Heart left ventricle (tissue), 16 donors: ENCODE measurements at regions not wholly inside any gene's neighbourhood (a gene's known extent, or its start where the extent isn't known, plus 50 kb on each side); places are given as distances from the start of the nearest gene placed in this dataset.

Experiments
- ATAC-seq, 4 donors: fragments of 200-7000 bp; cut with Tn5 transposase; one replicate each; pipeline ENCODE4 v1.9.1; 2020 to 2022; ENCODE audit warnings: moderate library complexity in 4 of 4, mild to moderate bottlenecking in 3 of 4, moderate number of reproducible peaks in 1 of 4
- DNase-seq, 5 donors: peaks; one replicate each; pipeline ENCODE4 v3.0.0-alpha.2; 2020
- H3K27ac ChIP-seq, 12 donors: fragments of 200-600 bp; sonication (generic) in 4 of 12; one replicate each; pipeline versions ENCODE4 v1.5.0 to v1.8.0; 2016 to 2022; ENCODE audit warnings: mild to moderate bottlenecking in 2 of 12
- H3K27me3 ChIP-seq, 9 donors: fragments of 200-600 bp; sonication (generic) in 2 of 9; one replicate each; pipeline versions ENCODE4 v1.5.1 to v1.8.0; 2016 to 2022; ENCODE audit warnings: mild to moderate bottlenecking in 3 of 9
- H3K36me3 ChIP-seq, 9 donors: fragments of 200-600 bp; sonication (generic) in 2 of 9; one replicate each; pipeline versions ENCODE4 v1.5.0 to v1.8.0; 2018 to 2022; ENCODE audit warnings: mild to moderate bottlenecking in 2 of 9
- H3K4me1 ChIP-seq, 12 donors: fragments of 200-600 bp; sonication (generic) in 4 of 12; one replicate each; pipeline versions ENCODE4 v1.5.0 to v1.8.0; 2016 to 2022; ENCODE audit warnings: mild to moderate bottlenecking in 3 of 12
- H3K4me3 ChIP-seq, 12 donors: fragments of 200-600 bp; sonication (generic) in 4 of 12; one replicate each; pipeline versions ENCODE4 v1.5.0 to v1.8.0; 2017 to 2022; ENCODE audit warnings: mild to moderate bottlenecking in 9 of 12, moderate library complexity in 4 of 12
- H3K9me3 ChIP-seq, 12 donors: fragments of 200-600 bp; sonication (generic) in 4 of 12; one replicate each; pipeline versions ENCODE4 v1.5.0 to v1.8.0; 2016 to 2022; ENCODE audit warnings: mild to moderate bottlenecking in 1 of 12
- CTCF ChIP-seq, 12 donors: fragments of 200-600 bp; sonication (generic) in 4 of 12; IDR thresholded peaks; one replicate each; pipeline versions ENCODE4 v1.5.0 to v1.8.0; 2018 to 2022; ENCODE audit warnings: antibody characterized with exemption in 12 of 12, mild to moderate bottlenecking in 5 of 12
- POLR2A ChIP-seq, 2 donors: fragments of 450-650 bp; IDR thresholded peaks; one replicate each; pipeline ENCODE4 v1.6.1; 2017; ENCODE audit warnings: antibody characterized with exemption in 2 of 2, mild to moderate bottlenecking in 2 of 2, moderate library complexity in 2 of 2
- WGBS, 4 donors: extraction: QIAGEN DNeasy Blood & Tissue Kit in 2 of 4; methylation state at CpG; one replicate each; pipeline versions ENCODE4 v1.1.5 to v1.1.7; 2013 to 2018; 5-methylcytosine and 5-hydroxymethylcytosine counted together
- intact Hi-C, 10 donors: fragments of 100-400 bp; cut with DNase I; formaldehyde crosslinking; loops; one replicate each; pipeline versions ENCODE4 v1.11.1 to v1.14.2; 2022
- donor health status: ischemic (EF 13 %, LVEDD 7.1; RV severe dilation, severe dysfunction).
- donor health status: healthy with polysubstance abuse.
- donor health status: DM: no; HTN: yes; CAD: no.
- donor health status: DM: no; HTN: no; CAD: no.
- donor health status: ischemic (EF 25% LVEDD 6.9; RV normal size, moderate dysfunction).
- donor health status: ischemic (EF 25% LVEDD 5.7; RV mildly dilated, moderate dysfunction).
- donor health status: healthy.
- donor health status: DM: yes; HTN: yes; CAD: no.
- donor health status: ischemic (EF 35%, LVEDD 5.7; RV mildly dilated, moderate dysfunction).
- donor health status: nonischemic (EF 11% LVEDD 7.7; RV severe dilation, severe dysfunction).
- donor health status: DM: yes; HTN: yes; CAD: no.
- donor health status: PGD.
- donor health status: ischemic (EF 29% LVEDD 5.4; RV normal size, mild dysfunction).
- donor health status: nonischemic (EF 23%, LVEDD 6.1; RV moderate dilation, normal function).

GRCh38 chr14:51160871-51161270 is 66.0 kb upstream of the TRIM9 start:
- intact Hi-C loops: no loop called here
- DNase-seq (no peak), ATAC-seq (no peak)
- WGBS, 4 donors: 56 to 78% (median 74%) methylated on average over 2 of the region's 2 CpGs
- Histone ChIP-seq H3K4me1 (peaks cover 0 to 4% (median 0%) of the 10 kb centered on the region in 12 donors), H3K27ac (no peak overlapping the region), H3K9me3 (no peaks in the 10 kb centered on the region), H3K4me3 (no peak overlapping the region), H3K36me3 (no peaks in the 10 kb centered on the region), H3K27me3 (no peaks in the 10 kb centered on the region)
- TF ChIP-seq POLR2A (IDR thresholded peaks at IDR 0.05) (no peak), CTCF (IDR thresholded peaks at IDR 0.05) (no peak)

DNA sequence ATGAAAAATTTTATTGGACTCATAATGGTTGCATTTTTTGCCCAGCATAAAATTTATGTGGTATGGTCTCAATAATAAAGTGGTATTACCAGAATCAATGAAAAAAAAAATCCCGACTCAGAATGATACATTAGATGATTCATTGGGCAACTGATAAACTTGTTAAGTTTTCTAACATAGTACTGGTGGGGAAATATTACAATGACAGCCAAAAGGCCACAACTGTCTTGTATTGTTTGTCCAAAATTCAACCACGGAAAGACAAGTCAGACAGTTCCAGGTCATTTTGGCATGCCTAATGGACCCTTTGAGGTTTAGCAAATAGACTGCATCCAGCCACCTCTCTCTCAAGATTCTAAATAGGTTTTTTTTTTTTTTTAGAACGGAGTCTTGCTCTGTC is 70.5 kb upstream of the TRIM9 start:
- Histone ChIP-seq H3K4me1 (peaks cover 0 to 14% (median 0%) of the 10 kb centered on the region in 12 donors), H3K27me3 (no peaks in the 10 kb centered on the region), H3K36me3 (no peaks in the 10 kb centered on the region), H3K9me3 (no peaks in the 10 kb centered on the region), H3K4me3 (no peak overlapping the region), H3K27ac (no peak overlapping the region)
- intact Hi-C loops: no loop called here
- ATAC-seq: no peak
- DNase-seq: no peak
- 74 to 94% (median 85%) methylated on average over 3 of the region's 3 CpGs for WGBS, 4 donors
- TF ChIP-seq CTCF (IDR thresholded peaks at IDR 0.05): no peak
- no peak for TF ChIP-seq POLR2A (IDR thresholded peaks at IDR 0.05)

DNA sequence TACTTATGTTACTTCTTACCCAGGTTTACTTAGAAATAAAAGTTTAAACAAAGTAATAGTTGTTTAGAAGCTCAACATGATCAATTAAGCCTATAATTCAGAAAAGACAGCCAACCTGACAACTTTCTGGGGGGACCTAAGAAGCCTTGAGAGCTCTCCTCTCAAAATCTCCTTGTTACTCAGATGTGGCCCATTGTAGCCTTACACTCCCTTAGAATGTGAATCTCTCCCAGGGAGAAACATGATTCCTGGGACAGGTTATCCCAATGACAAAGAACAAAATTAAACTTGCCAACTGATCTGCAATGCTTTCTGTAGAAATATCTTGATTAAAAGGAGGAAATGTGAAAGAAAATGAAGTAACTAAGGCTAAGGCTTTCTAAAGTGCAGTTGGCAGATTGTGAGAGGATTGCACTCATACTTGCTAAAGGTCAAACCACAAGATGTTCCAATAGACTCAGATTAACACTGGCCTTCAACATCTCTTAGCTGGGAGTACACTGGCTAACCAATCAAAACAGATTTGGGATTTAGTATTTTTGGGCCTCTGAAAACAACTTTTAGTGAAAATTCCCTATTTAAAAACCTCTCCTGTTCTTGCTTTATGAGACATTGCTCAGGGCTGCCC is 72.3 kb upstream of the TMX1 start:
- TF ChIP-seq CTCF (IDR thresholded peaks at IDR 0.05) (no peak), POLR2A (IDR thresholded peaks at IDR 0.05) (no peak)
- Histone ChIP-seq H3K27ac (peak overlapping the region in 3 of 12 donors; percentile 8 to 32 (median 8)), H3K4me1 (peaks cover 0 to 14% (median 0%) of the 10 kb centered on the region in 12 donors), H3K27me3 (no peaks in the 10 kb centered on the region), H3K9me3 (no peaks in the 10 kb centered on the region), H3K4me3 (no peak overlapping the region), H3K36me3 (no peaks in the 10 kb centered on the region)
- no peak for DNase-seq
- peak in 2 of 4 donors; percentile 77 to 89 for ATAC-seq
- intact Hi-C loops: no loop called here

DNA sequence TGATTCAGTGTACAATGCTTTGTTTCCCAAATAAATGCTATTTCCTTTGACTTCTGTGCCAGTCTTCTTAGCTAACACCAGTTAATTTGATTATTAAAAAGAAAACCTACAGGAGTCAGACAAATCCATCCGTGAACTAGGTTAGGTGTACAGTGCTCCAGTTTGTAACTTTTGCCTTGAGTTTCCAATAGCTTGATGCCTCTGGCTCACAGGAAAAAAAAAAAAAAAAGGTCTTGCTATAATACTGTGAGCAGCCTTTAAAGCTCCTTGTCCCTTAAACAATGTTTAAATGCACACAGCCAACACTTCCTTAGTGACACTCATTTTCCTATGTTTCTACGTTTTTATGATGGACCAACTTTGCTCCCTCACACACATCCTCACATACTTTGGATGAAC is 71.8 kb upstream of the TMX1 start:
- H3K4me3 ChIP-seq: no peak overlapping the region
- H3K4me1 ChIP-seq: peaks cover 0 to 14% (median 0%) of the 10 kb centered on the region in 12 donors
- TF ChIP-seq POLR2A (IDR thresholded peaks at IDR 0.05) (no peak), CTCF (IDR thresholded peaks at IDR 0.05) (no peak)
- ATAC-seq (no peak), DNase-seq (no peak)
- intact Hi-C loops: no loop called here
- peak overlapping the region in 4 of 12 donors; percentile 5 to 32 (median 14) for H3K27ac ChIP-seq
- no peaks in the 10 kb centered on the region for H3K27me3 ChIP-seq
- H3K9me3 ChIP-seq: no peaks in the 10 kb centered on the region
- WGBS, 4 donors: 52 to 58% (median 56%) methylated on average over 2 of the region's 2 CpGs
- H3K36me3 ChIP-seq: no peaks in the 10 kb centered on the region
